GM19324 (cell line): ENCODE measurements at regions not wholly inside any gene's neighbourhood (a gene's known extent, or its start where the extent isn't known, plus 50 kb on each side); places are given as distances from the start of the nearest gene placed in this dataset.
"Not testable (repeated sequence)": the region's sequence is repeated elsewhere in the genome, so short reads cannot be mapped to it uniquely, and the experiment has no call there.

ENCODE experiments used
- ATAC-seq: cut with Tn5 transposase; IDR thresholded peaks from one replicate; pipeline ENCODE4 v1.9.1; 2021; ENCODE audit warnings: mild to moderate bottlenecking, moderate library complexity; ENCODE audit not compliant: unreplicated experiment, low FRiP score

DNA sequence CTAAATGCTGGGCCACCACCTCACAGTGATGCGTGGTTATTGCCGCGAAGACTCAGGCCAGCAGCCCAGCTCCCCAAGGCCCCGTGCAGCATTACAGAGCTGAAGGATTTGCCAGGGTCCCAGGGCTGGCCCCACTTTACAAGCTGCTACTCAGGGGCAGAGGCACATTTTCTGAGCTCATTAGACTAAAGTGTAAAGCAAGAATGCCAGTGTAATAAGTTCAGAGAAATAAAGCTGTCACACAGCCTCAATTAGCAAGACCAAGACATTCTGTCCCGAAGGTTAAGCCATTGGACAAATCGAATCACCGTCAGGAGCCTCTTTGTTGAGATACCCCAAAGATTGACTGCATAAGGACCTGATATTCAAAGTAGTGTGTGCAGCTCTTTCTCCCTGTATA is 428.4 kb downstream of the EFNB2 start:
- no peak for ATAC-seq

- ATAC-seq = no peak
Observed at GRCh38 chr13:106105153-106105552, 430.3 kb downstream of the EFNB2 start.

DNA sequence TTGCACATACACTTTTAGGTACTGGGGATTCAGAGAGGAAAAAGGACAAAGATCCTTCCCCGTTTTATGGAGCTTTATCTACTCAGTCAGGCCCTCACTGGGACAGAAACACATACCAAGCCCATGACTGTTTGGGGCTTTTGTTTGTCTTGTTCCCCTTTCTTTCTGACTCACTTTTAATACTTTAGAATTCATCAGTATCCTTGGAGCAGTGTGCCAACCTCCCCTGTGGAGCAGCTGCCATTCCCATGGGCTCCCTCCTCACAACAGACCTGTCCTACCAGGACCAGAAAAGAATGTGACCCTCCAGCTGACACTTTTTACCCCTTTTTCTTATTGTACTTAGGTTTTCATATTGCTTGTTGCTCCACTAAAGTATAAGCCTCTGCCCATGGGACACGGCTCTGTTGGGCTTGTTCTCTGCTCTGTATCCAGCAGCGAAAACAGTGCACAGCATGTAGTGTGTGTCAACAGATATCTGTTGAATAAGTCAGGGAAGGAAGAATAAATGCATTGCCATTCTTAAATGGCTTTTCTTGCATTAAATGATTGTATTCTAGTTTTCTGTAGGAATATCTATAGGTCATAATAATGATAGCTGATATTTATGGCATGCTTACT is 431.1 kb downstream of the EFNB2 start:
- ATAC-seq = no peak

- no peak for ATAC-seq
Observed at GRCh38 chr13:106103779-106104178, 431.7 kb downstream of the EFNB2 start.

DNA sequence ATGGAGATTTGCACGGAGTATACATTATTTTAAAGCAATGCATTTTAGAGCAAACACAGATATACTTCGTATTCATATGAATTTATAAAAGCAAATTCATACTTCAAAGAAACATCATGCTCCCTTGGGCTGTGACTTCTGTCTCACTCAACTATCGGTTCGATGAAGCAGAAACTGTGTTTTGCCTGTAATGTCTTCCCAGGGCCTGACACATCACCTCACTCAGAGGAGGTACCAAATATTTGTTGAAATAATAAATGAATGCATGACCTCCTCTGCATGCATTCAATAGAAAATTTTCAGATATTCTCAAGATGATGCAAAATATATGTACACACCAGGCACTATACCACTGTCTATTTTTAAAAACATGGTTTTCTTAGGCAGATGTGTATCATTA is 432.7 kb downstream of the EFNB2 start:
- no peak for ATAC-seq

- no peak for ATAC-seq
Observed at GRCh38 chr13:106101201-106101600, 434.3 kb downstream of the EFNB2 start.

GRCh38 chr13:106100171-106100919 is 435.1 kb downstream of the EFNB2 start:
- ATAC-seq = no peak

DNA sequence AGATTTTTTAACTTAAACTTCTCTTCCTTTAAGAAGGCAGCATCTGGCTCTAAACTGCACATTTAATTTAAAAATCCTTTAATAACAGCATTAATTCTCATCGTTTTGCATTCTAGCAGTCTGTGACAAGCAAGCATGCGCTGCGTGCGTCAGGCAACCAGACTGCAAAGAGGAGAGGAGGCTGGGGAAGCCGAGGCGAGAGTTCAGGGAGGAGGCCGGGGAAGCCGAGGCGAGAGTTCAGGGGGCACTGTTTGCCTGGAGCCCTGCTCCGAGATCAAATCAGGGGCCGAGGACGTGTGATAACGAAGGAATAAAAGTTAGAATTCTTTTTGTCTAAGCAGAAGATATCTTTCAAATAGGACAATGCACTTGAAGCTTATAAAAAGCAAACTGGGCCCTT is 435.7 kb downstream of the EFNB2 start:
- ATAC-seq = no peak

DNA sequence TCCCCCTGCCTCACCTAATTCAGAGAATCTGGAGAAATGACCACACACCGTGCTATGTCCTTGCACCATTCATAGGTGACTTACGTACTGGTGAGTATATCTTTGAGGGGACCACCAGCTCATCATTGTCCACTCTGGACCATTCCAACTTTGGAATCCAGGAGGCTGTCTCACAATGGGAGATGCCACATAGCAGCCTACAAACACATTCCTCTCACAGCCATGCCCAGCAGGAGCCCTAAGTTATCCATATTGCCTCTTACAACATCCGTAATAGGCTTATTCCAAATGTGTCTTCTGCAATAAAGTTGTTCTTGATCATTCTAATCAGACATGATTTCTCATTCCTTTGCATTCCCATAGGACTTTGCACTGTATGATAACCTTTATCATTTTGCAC is 436.7 kb downstream of the EFNB2 start:
- no peak for ATAC-seq

- no peak for ATAC-seq
Observed at GRCh38 chr13:106096661-106097092, 438.8 kb downstream of the EFNB2 start.

DNA sequence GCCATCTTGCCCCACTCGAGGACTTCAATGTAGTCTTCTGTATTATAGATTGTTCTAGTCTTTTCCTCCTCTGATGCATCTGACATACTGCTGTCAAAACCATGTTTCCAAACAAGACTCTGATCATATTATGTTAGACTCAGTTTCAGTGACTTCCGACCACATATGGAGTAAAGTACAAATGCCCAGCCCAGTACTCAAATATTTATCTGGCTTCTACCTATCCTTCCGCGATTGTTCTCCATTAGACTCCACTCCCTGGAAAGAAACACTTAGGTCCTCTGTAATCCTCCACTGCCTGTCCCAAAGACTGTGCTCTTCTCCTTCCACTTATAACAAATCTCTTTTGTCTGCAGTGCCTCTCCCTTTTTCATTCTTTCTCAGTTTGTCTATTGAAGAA is 439.5 kb downstream of the EFNB2 start:
- no peak for ATAC-seq

DNA sequence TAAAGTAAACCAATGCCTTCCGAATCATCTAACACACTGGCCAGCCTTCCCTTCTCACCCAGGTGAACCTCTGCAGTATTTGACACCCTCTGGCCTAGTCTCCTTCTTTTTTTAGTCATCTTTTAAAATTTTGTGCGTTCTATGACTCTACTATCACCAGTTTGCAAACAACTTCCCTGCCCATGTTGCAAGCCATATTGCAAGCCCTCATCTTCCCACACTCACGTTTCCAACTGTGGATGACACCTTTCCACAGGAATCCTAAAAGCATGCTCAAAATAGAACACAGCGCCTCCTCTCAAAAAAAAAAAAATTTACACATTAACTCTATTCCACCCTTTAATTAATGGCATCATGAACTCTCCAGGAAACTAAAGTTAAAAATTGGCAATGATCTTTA is 440.1 kb downstream of the EFNB2 start:
- ATAC-seq = no peak

- ATAC-seq = no peak
Observed at GRCh38 chr13:106090001-106090400, 445.5 kb downstream of the EFNB2 start.

- ATAC-seq = no peak
Observed at GRCh38 chr13:106089261-106089980, 446.0 kb downstream of the EFNB2 start.

- no peak for ATAC-seq
Observed at GRCh38 chr13:106088085-106088484, 447.4 kb downstream of the EFNB2 start.

DNA sequence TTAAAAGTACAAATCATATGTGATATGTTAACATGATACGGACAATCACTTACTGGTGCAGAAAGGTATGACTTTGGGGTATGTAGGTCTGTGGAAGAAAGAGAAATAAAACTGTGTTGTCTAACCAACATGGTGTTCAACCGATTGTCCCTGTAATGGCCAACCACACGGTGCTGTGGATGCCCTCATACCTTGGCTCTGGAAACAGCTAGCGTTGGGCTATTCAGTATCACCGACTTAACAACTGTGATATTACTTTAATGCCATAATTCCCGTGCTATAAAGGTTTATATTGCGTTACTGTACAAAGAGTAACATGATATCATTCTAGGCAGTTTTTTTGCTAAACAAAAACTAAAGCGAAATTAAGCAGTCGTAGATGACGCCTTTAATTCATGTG is 448.3 kb downstream of the EFNB2 start:
- no peak for ATAC-seq

DNA sequence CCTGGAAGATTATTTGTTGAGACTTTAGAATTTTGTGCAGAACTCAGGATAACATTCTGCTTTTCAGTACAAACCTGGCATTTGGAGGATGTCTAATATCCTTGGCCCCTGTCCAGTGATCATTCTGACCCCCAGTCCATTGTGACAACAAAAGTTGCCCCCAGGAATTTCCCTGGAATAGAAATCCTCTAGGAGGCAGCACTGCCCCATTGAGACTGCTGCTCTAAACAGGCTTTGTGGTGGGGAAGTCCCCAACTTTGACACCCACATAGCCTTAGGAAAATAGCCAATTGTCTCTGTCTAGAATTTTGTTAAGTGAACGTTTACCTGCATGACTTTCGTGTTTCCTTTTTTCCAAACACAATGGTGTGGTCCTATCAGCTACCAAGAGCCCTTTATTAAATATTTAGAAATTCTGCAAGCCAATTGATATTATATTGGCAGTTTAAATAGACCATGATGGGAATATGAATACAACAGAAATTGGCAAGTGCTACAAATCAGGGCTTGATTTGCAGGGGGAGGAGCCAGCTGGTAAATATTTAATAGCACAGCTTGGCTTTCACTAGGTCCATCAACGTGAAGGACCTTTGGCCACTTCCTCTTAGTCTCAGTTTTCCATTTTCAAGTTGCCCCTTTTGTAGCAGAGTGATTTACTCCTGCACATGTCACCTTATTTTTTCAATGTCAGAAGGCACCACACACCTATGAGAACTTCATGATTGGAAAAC is 451.7 kb downstream of the EFNB2 start:
- no peak for ATAC-seq

GRCh38 chr13:106081221-106081620 is 454.2 kb downstream of the EFNB2 start:
- not testable (repeated sequence) for ATAC-seq

DNA sequence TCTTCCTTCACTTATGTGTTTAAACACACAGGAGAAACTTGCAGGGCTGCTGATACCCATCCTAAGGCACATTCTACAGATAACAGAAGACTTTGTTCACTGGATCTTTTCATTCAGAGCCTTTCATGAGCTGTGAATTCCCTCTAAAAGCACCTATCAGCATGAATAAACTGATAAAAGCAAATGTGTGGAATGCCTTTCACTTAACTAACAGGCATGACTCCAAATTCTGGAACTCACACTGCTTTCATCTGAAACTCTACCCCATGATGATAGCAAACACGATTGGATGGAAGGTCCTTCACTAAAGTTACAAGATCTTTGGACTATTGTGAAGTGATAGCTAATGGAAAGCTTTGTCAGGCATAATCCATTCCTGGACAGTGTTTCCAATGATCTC is 457.3 kb downstream of the EFNB2 start:
- ATAC-seq = no peak

DNA sequence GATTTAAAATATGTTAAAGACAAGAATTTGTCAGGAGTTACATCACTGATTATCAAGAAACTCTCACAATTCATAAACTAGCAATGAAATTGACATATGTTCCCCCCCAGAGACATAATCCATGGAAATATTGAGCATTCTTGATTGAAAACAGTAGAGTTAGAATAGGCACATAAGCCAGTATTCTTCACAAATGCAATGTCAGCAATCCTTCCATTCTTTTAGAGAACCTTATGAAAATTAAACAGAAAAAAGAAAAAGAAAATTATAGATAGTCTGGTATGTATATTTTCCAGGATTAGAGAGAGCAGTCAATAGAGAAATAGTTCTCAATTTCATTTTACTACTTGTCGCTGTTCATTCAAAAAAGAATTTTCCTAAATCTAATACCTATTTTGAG is 458.4 kb downstream of the EFNB2 start:
- ATAC-seq = no peak

DNA sequence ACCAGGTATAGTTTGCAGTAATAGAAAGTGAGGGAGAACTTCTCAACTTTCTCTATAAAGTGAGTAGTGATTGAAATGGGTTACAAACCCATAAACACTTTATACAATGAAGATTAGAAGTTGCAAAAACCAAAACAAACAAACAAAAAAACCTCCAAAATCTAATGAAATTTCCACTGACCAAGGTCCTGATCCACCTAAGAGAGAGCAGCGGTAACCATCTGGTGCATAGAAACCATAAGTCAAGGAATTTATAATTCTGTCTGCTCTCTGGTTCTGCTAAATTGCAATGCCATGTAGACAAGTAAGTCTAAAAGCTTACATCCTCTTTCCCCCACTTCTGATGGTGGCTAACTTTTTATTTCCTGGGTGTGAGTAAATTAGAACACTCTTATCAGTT is 463.4 kb downstream of the EFNB2 start:
- ATAC-seq = no peak
